Activated T-cell treated with anti-CD3 and anti-CD28 coated beads for 1 hour (primary cell): ENCODE measurements at regions not wholly inside any gene's neighbourhood (a gene's known extent, or its start where the extent isn't known, plus 50 kb on each side); places are given as distances from the start of the nearest gene placed in this dataset.

ENCODE experiments used
- DNase-seq: peaks from one replicate; pipeline ENCODE4 v3.0.0-alpha.2; 2020; ENCODE audit warnings: low read depth

DNA sequence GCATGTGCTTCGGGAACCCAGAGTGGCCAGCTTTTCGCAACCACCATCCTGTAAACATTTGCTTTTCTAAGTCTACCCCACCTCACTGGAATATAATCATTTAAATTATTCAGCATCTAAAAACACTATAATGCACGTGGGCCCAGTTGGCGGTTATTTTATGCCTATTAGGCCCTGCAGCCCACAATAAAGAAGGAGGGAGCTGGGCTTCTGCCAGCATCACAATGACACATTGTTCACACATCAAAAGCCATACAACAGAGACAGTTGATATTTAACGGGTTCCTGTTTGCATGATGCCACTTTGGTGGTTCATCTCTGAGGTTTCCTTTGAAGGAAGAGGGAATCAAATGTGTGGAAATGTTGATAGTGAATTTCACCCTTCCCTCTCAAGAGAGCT is 916.0 kb upstream of the CELF4 start:
- DNase-seq, result no peak

DNA sequence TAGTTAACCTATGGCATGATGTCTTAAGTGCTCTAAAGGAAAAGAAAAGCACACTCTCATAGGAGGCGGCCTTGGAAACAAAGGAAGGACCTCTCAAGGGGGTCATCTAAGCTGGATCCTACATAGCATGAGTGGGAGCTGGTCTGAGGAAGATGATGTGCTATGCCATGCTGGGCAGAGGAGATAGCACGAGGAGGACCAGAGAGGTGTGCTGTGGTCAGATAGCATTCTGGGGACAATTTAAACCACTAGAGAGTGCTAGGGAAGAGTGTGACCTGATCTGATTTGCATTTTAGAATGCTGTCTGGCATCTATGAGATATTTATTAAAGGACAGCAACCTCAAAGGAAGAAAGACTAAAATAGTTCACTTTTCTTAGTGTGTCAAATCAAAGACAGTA is 910.1 kb upstream of the CELF4 start:
- DNase-seq, result no peak

DNA sequence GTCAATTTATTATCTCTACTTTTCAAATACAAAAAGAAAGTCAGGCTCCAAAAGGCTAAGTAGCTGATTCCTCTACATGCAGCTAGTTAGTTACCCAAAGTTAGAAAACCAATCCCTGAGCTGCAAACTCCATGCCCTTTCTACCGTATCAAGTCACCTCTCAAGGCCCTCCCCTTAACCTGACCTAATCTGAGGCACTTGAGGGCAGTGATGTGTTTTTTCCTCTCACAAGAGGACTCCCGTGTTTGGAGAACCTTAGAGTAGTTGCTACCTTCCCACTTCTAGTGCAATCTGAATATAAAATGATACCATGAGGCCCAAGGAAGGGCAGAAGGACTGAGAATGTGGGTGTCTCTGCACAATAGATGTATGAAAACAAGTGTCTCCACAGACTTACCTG is 907.9 kb upstream of the CELF4 start:
- no peak for DNase-seq

GRCh38 chr18:38470421-38470820 is 904.8 kb upstream of the CELF4 start:
- no peak for DNase-seq

DNA sequence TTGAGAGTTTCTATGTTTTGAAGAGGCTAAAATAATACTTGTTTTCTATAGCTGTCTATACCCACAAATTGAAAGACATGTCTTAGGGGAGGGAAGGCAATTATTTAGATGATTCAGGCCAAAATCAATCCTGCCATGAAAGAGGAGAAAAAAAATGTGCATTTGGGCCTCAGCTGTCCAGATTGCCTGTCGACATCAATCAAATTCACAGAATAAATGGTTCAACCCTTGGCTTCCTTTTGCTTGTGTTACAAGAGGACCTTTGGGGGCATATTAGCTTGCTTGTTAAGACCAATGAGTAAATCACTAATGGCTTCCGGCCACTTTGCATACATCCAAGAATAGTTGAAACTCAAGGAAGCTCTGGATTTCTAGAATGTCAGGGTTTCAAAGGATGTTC is 900.8 kb upstream of the CELF4 start:
- no peak for DNase-seq

DNA sequence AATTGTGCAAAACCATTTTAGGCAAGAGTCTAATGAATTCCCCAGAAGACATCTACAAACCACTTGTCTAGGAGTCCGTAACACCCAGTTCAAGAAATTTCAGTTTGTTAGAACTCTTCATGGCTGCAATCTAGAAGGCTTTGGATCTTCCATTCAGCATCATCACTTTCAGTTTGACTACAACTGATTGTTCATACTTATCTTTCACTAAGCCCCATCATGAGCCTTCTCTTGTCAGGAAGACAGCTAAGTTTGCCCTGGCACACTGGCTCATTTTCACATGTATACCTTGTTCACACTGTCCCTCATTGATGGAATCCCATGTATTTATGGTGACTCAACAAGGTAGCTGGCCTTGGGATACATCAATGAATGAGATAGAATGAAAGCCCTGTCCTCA is 898.4 kb upstream of the CELF4 start:
- no peak for DNase-seq

GRCh38 chr18:38460657-38461056 is 895.1 kb upstream of the CELF4 start:
- no peak for DNase-seq

DNA sequence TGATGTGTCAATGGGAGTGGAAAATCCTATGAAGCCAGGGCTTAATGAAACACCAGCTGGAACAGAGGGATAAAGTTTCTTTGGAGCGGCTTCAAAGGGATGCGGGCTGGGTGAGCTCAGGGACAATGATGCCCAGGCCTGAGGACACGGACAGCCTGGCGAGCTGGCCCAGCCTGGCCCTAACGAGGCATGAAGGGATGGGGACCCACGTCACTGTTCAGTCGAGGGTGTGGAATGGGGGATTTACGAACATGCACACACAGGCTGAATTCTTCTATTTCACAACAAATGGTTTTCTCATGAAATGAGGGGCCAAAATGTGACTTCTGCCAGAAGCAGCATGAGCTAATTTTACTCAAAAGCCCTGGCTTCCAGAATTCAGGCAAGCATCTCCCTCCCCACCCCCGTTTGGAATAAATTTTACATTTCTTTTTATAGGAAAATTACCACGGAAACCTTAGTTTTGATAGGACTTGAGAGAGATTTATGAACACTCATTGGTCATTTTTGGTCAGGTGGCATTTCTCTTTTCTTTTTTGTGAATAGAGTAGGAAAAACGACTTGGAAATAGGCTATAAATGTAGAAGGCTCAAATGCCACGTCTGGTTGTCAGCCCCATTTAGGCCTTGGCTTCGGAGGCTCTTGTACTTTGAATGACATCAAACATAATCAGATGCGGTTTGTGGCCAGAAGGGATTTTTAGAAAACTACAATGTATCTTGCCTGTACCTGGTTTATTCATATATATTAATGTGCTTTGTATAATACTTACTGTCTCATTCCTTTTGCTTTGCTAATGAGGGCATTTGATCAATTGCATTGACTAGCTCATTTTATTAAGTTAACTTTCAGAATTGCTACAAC is 893.8 kb upstream of the CELF4 start:
- DNase-seq, result no peak

DNA sequence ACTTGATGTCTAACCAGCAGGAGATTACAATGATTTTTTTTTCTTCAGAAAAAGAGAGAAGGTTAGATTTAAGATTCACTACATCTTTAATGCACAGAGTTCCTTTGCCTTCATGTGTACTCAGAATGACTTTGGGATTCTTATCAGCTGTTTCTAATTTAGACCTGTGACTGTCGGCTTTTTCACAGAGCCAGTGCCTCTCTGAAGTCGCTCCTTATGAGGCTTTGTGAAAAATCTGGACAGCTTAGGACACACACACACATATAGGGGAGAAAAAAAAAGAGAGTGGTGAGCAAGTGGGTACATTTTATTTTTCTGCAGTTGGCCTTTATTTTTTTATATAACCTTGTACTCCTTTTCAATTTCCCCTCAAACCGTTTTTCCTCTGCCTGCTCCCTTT is 893.1 kb upstream of the CELF4 start:
- DNase-seq, result no peak

GRCh38 chr18:38456253-38456652 is 890.7 kb upstream of the CELF4 start:
- DNase-seq, result no peak

DNA sequence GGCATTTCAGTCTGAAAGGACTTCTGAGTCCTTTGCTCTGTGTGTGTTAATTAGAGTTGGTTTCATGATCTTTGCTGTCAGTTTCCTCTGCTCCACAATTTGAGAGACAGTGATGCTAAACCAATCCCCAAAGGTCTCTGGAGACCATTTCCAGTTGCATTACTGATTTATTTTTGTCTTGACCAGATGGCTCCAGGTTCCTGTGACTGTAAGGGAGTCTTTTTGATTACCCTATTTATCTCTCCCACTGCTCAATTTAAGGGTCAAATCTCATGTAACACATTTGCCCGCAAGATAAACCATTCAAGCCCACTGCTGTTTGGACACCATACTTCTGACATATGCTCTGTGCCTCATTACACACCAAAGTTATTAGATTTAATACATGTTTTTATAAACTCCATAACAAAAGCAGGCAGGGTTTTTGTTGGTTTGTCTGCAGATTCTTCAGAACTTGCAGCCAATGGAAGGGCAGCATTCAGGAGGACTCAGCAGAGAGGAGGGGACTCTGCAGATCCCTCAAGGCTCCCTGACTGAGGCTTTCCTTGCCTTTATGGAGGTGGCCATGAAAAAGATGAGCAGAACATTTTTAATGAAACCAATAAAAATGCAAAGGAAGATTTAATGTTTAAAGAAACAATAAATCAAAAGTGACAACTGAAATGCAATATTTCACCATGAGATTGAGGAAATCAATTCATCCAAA is 889.3 kb upstream of the CELF4 start:
- no peak for DNase-seq

DNA sequence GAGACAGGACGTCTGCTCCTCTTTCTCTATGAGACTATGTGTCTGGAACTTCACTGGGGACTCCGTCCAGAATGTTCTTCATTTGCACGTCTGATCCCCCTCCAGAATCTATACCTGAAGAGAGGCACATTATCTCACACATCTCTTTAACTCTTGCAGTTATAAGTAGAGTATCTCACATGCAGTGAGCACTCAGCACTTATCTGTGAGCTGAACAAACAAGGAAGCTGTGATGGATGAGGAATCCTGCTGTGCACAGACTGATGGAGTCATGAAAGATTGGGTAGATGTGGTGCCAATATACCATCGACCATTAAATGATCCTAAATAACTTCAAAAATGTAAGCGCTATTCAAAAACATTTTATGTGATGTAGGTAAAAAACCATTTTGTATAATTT is 888.3 kb upstream of the CELF4 start:
- DNase-seq, result no peak

- no peak for DNase-seq
Measured at GRCh38 chr18:38450876-38451275, 885.3 kb upstream of the CELF4 start.

- DNase-seq, result no peak
Measured at GRCh38 chr18:38445804-38446145, 880.2 kb upstream of the CELF4 start.

DNA sequence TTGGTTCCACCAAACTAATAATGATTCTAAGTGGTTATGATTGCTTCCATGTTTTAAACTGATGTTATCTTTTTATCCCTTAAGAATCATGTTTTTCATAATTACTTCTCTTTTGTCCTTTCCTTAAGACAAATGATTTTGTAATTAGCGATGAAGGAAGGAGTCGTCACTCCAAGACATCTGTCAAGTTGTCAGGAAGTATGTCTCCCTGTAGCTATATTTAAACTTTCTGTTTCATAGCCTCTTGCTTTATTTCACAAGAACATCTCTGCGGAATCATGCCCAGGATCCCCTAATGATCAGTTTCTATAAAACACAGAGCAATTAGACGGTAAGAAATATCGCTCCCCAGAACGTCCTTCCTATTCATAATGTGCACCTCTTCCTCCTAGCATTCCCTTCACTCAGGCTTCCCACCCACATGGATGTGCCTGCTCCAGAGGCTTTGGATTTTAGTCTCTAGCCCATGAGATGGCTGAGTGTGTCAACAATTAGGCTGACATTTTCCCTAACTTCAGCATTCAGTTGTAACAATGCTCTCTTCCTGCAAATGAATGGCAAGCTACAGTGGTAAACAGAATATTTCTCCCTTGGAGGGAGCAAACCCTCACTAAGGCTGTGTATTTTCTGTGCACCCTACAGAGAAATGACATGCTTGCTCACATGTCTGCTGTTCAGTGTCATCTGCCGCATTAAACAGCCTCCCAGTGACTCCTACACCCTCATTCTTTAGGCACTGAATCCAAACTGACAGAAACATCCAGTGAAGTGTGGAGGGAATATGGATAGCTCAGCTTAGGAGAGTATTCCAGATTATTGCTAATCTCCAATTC is 879.6 kb upstream of the CELF4 start:
- DNase-seq, result no peak

- no peak for DNase-seq
Measured at GRCh38 chr18:38427736-38428135, 862.1 kb upstream of the CELF4 start.

DNA sequence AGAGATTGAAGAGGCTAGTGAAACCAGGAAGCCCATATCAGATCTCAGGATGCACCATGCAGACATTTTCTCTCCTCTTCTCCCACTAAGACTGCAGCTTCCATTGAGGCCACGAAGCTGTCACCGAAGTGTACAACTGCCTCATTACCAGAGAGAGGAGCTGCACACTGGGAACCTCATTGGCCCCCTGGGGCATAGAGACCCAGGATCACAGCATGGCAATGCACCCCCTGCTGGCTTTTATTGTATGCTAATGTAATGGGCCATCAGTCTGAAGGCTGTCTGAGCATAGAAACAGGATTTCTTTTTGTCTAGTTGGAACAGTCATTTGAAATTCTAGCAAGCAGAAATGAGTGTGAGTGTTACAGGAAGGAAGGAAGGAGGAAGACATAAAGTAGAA is 861.6 kb upstream of the CELF4 start:
- no peak for DNase-seq

GRCh38 chr18:38421872-38422615 is 856.4 kb upstream of the CELF4 start:
- no peak for DNase-seq

DNA sequence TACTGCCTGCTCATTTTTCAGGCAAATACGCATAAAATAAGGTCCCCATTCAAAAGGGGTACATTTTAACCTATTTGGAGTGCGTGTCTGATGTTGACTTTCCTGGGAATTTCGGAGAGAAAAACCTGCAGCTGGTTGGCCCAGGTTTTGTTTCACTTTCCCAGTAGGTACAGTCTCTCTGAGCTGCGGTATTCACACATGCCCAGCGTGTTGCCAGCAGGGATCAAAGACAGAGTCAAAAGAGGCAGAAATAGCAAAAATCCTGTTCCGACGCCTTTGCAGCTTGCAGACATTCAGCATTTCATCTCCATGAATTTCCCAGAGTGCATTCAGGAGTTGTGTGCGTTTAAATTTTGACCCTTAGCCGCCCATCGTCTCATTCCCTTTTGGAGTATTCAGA is 855.4 kb upstream of the CELF4 start:
- DNase-seq, result no peak

DNA sequence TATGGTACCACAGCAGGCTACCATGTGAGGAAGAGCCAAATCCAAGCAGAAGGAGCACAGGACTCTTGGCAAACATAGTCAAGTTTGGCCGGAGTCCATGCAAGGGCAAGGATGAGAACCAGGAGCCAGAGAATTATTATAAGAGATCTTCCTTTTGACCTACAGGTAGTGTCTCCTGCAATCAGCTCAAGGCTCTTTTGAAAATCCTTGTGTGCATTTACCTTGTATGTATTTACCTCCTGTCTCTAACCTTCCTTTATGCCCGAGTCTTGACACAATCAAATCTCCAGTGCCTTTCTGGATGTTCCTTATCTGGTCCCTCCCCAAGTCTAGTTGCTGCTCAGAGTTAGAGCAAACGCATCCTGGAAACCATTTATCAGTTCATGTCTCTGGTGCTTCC is 855.0 kb upstream of the CELF4 start:
- no peak for DNase-seq

DNA sequence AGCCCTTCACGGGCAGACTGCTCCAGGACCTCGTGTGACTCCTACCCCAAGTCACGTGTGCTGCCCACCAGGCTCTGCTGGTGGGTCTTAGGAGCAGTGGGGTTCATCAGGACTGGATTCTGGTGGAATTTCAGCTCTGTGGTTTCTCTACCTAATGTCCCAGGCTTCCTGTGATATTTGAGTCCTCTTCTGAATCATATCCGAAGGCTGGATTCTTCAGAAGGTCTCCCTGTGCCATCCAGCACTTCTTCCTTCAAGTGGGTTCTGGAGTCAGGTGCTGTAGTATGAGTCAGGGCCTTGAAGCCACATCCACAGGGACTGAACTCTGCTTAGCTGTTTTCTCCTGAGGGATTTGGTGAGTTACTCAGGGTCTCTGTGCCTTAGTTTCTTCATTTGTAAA is 850.2 kb upstream of the CELF4 start:
- DNase-seq, result no peak

GRCh38 chr18:38413193-38413592 is 847.6 kb upstream of the CELF4 start:
- DNase-seq, result no peak
